PC-9 (cell line): ENCODE measurements at regions not wholly inside any gene's neighbourhood (a gene's known extent, or its start where the extent isn't known, plus 50 kb on each side); places are given as distances from the start of the nearest gene placed in this dataset.

Experiments
- BruUV-seq: library from RNA; stranded (reverse); fragments of 400-500 nt; replicated peaks from 2 replicates; lab custom pipeline; 2021; lab: Mats Ljungman, UMichigan
- CTCF ChIA-PET: fragments of 300-600 bp; sonication (Branson Sonifier 250); formaldehyde crosslinking; loops from one replicate; lab custom pipeline; 2022; ENCODE audit warnings: antibody characterized with exemption; lab: Charles Lee
- POLR2A ChIA-PET: fragments of 300-600 bp; sonication (Branson Sonifier 250); formaldehyde crosslinking; loops from one replicate; lab custom pipeline; 2022; ENCODE audit warnings: antibody characterized with exemption; ENCODE audit not compliant: unreplicated experiment; lab: Charles Lee
- DNase-seq, 2 experiments: peaks; one replicate each; pipeline versions ENCODE4 v3.0.0 to v3.0.0-alpha.2; 2015 to 2022; ENCODE audit warnings: mixed read lengths in 1 of 2
- H2AFZ ChIP-seq: fragments of 200-600 bp; sonication (generic); 2 replicates; pipeline ENCODE4 v1.8.1; 2017; ENCODE audit warnings: antibody characterized with exemption
- H3F3A ChIP-seq: fragments of 200-600 bp; sonication (generic); 2 replicates; pipeline ENCODE4 v1.8.1; 2017; ENCODE audit warnings: antibody characterized with exemption, mild to moderate bottlenecking, low read depth; ENCODE audit not compliant: insufficient read depth
- H3K27ac ChIP-seq: fragments of 200-600 bp; sonication (generic); 2 replicates; pipeline ENCODE4 v1.6.1; 2016; ENCODE audit warnings: mixed run types
- H3K27me3 ChIP-seq: fragments of 200-600 bp; sonication (generic); 2 replicates; pipeline ENCODE4 v1.6.1; 2016; ENCODE audit warnings: low read depth, mixed run types; ENCODE audit not compliant: insufficient read depth
- H3K36me3 ChIP-seq: fragments of 200-600 bp; sonication (generic); 2 replicates; pipeline ENCODE4 v1.6.1; 2016; ENCODE audit warnings: low read depth, mixed run types
- H3K4me1 ChIP-seq: fragments of 200-600 bp; sonication (generic); replicated peaks from 2 replicates; pipeline ENCODE4 v1.6.1; 2016; ENCODE audit warnings: mixed run types; ENCODE audit not compliant: insufficient read depth
- H3K4me2 ChIP-seq: fragments of 200-600 bp; sonication (generic); 2 replicates; pipeline ENCODE4 v1.6.1; 2017; ENCODE audit warnings: mixed run types
- H3K4me3 ChIP-seq: fragments of 200-600 bp; sonication (generic); 2 replicates; pipeline ENCODE4 v1.6.1; 2016; ENCODE audit warnings: mixed run types
- H3K79me2 ChIP-seq: fragments of 200-600 bp; sonication (generic); 2 replicates; pipeline ENCODE4 v1.6.1; 2017; ENCODE audit warnings: low read depth, mixed run types
- H3K9me2 ChIP-seq: fragments of 200-600 bp; sonication (generic); 2 replicates; pipeline ENCODE4 v1.8.1; 2017; ENCODE audit warnings: mild to moderate bottlenecking; ENCODE audit not compliant: insufficient read depth
- H3K9me3 ChIP-seq: fragments of 200-600 bp; sonication (generic); 2 replicates; pipeline ENCODE4 v1.8.1; 2016; ENCODE audit warnings: low read depth; ENCODE audit not compliant: insufficient read depth
- H4K20me1 ChIP-seq: fragments of 200-600 bp; sonication (generic); 2 replicates; pipeline ENCODE4 v1.8.1; 2017; ENCODE audit not compliant: insufficient read depth
- EZH2 ChIP-seq: fragments of 200-600 bp; sonication (generic); IDR thresholded peaks from 2 replicates; pipeline ENCODE4 v1.8.0; 2017; ENCODE audit warnings: antibody characterized with exemption, low read depth
- intact Hi-C: fragments of 100-400 bp; cut with micrococcal nuclease; formaldehyde crosslinking; loops from one replicate; pipeline ENCODE4 v1.10.0; 2022; ENCODE audit not compliant: unreplicated experiment
- TF ChIP-seq, protein P1 (sequence below): fragments of 200-600 bp; sonication (generic); conservative IDR thresholded peaks from 2 replicates; pipeline ENCODE4 v1.6.1; 2017; ENCODE audit warnings: mixed run types, antibody characterized with exemption, mild to moderate bottlenecking, moderate library complexity

DNA sequence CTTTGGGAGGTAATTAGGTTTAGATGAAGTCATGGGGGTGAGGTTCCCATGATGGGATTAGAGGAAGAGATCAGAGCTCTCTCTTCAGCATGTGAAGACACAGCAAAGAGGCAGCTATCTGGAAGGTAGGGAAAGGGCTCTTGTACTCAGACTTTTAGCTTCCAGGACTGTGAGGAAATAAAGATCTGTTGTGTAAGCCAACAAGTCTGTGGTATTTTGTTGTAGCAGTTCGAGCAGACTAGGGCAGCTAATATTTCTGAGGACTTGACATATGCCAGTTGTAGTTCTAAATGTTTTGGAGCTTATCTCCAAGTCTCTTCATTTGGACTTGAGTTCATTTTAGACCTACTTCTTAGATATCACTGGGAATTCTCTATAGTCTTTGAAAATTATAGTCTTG, 137.3 kb upstream of the PDE5A start:
- intact Hi-C loops, result no loop called here
- H3K9me3 ChIP-seq, result no peaks in the 10 kb centered on the region
- no peak overlapping the region for H2AFZ ChIP-seq
- H3K27ac ChIP-seq, result no peak overlapping the region
- no peaks in the 10 kb centered on the region for H3F3A ChIP-seq
- no peak for TF ChIP-seq EZH2
- TF ChIP-seq, protein P1, sequence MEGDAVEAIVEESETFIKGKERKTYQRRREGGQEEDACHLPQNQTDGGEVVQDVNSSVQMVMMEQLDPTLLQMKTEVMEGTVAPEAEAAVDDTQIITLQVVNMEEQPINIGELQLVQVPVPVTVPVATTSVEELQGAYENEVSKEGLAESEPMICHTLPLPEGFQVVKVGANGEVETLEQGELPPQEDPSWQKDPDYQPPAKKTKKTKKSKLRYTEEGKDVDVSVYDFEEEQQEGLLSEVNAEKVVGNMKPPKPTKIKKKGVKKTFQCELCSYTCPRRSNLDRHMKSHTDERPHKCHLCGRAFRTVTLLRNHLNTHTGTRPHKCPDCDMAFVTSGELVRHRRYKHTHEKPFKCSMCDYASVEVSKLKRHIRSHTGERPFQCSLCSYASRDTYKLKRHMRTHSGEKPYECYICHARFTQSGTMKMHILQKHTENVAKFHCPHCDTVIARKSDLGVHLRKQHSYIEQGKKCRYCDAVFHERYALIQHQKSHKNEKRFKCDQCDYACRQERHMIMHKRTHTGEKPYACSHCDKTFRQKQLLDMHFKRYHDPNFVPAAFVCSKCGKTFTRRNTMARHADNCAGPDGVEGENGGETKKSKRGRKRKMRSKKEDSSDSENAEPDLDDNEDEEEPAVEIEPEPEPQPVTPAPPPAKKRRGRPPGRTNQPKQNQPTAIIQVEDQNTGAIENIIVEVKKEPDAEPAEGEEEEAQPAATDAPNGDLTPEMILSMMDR, result no peak
- BruUV-seq, result no TSS peak
- CTCF ChIA-PET, result no interaction called here
- no peak overlapping the region for H3K4me2 ChIP-seq
- H3K79me2 ChIP-seq, result no peaks in the 10 kb centered on the region
- no peak overlapping the region for H3K4me3 ChIP-seq
- no peaks in the 10 kb centered on the region for H3K36me3 ChIP-seq
- no peak for DNase-seq
- no peaks in the 10 kb centered on the region for H3K4me1 ChIP-seq
- H3K27me3 ChIP-seq, result no peaks in the 10 kb centered on the region
- POLR2A ChIA-PET, result no interaction called here
- H3K9me2 ChIP-seq, result no peaks in the 10 kb centered on the region
- H4K20me1 ChIP-seq, result no peaks in the 10 kb centered on the region

DNA sequence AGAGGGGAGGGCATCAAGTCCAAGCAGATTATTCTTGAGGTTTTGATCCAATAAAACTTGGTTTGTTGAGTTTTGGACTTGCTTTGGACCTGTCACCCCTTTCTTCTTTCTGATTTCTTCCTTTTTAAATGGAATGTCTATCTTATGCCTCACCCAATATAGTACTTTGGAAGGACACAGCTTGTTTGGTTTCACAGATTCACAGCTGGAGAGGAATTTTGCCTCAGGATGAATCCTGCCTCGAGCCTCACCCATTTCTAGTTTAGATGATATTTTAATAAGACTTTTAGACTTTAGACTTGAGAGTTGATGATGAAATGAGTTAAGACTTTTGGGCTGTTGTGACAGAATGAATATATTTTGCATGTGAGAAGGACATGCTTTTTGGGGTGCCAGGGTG, 136.9 kb upstream of the PDE5A start:
- ChIA-PET POLR2A (no interaction called here), CTCF (no interaction called here)
- H3K36me3 ChIP-seq, result no peaks in the 10 kb centered on the region
- H3K4me3 ChIP-seq, result no peak overlapping the region
- H3K4me2 ChIP-seq, result no peak overlapping the region
- no peak overlapping the region for H3K27ac ChIP-seq
- intact Hi-C loops, result no loop called here
- no peaks in the 10 kb centered on the region for H4K20me1 ChIP-seq
- H3K9me3 ChIP-seq, result no peaks in the 10 kb centered on the region
- H2AFZ ChIP-seq, result no peak overlapping the region
- H3K27me3 ChIP-seq, result no peaks in the 10 kb centered on the region
- TF ChIP-seq EZH2, result no peak
- H3K9me2 ChIP-seq, result no peaks in the 10 kb centered on the region
- H3K79me2 ChIP-seq, result no peaks in the 10 kb centered on the region
- no peak for DNase-seq
- H3K4me1 ChIP-seq, result no peaks in the 10 kb centered on the region
- BruUV-seq, result no TSS peak
- H3F3A ChIP-seq, result no peaks in the 10 kb centered on the region

DNA sequence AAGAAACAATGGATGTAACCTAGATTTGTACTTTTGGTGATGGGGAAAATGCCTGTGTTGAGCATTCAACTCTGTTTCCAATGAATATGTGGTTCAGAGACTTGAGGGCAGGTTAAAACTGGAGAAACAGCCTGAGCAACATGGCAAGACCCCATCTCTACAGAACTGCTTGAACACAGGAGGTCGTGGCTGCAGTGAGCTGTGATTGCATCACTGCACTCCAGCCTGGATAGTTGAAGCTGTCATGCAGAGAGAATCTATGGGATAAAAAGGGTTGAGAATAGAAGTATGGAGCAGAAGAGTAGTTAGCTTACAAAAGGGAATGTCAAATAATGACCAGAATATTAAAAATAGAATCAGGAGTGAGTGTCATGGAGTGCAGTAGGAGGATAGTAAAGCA, 134.8 kb upstream of the PDE5A start:
- intact Hi-C loops, result no loop called here
- TF ChIP-seq, protein P1, result no peak
- no peak for TF ChIP-seq EZH2

DNA sequence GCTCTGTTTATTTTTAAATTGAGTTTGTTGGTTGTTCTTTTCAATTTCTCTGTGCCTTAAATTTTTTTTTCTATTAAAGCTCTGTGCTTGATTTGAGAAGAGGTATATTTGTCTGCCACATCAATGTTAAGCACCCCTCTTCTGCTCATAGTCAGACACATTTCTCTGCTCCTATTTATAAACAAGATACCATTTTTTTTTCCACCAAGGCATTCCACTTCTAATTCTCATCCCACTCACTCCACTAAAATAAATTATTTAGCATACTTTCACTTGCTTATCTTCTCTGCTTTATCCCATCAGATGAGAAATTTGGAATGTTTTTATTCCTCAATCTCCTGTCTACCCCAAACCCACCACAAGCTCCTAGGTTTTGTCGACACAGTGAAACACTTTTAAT, 127.0 kb upstream of the PDE5A start:
- Histone ChIP-seq H3K4me1 (no peaks in the 10 kb centered on the region), H3K4me2 (no peak overlapping the region), H3K27ac (no peak overlapping the region), H2AFZ (no peak overlapping the region), H3F3A (no peaks in the 10 kb centered on the region), H3K9me3 (no peaks in the 10 kb centered on the region), H4K20me1 (no peaks in the 10 kb centered on the region), H3K79me2 (no peaks in the 10 kb centered on the region), H3K4me3 (no peak overlapping the region), H3K36me3 (no peaks in the 10 kb centered on the region), H3K27me3 (no peaks in the 10 kb centered on the region), H3K9me2 (no peaks in the 10 kb centered on the region; the same call in 1 of the 2 replicates)
- DNase-seq, result no peak
- TF ChIP-seq, protein P1, result no peak
- intact Hi-C loops, result no loop called here
- POLR2A ChIA-PET, result no interaction called here
- BruUV-seq, result no TSS peak
- CTCF ChIA-PET, result no interaction called here

More for the DNA sequence above, 134.8 kb upstream of the PDE5A start:
- no peak overlapping the region for H2AFZ ChIP-seq
- H3K9me3 ChIP-seq, result no peaks in the 10 kb centered on the region
- no peaks in the 10 kb centered on the region for H4K20me1 ChIP-seq
- H3K27ac ChIP-seq, result no peak overlapping the region
- H3K79me2 ChIP-seq, result no peaks in the 10 kb centered on the region
- H3K9me2 ChIP-seq, result no peaks in the 10 kb centered on the region; the same call in 1 of the 2 replicates
- no peaks in the 10 kb centered on the region for H3K4me1 ChIP-seq
- no peak overlapping the region for H3K4me3 ChIP-seq
- BruUV-seq, result no TSS peak
- no peaks in the 10 kb centered on the region for H3K36me3 ChIP-seq
- no peaks in the 10 kb centered on the region for H3K27me3 ChIP-seq
- ChIA-PET POLR2A (no interaction called here), CTCF (no interaction called here)
- no peak for DNase-seq
- no peak overlapping the region for H3K4me2 ChIP-seq
- no peaks in the 10 kb centered on the region for H3F3A ChIP-seq
